IMR-90 (cell line): ENCODE measurements at regions not wholly inside any gene's neighbourhood (a gene's known extent, or its start where the extent isn't known, plus 50 kb on each side); places are given as distances from the start of the nearest gene placed in this dataset.

Experiments used
- ATAC-seq: fragments of 200-7000 bp; cut with Tn5 transposase; 2 replicates; pipeline ENCODE4 v1.9.1; 2020; ENCODE audit warnings: low read depth, mild to moderate bottlenecking, moderate library complexity
- BruUV-seq: library from RNA; stranded (reverse); fragments of 400-500 nt; replicated peaks from 2 replicates; lab custom pipeline; 2021; lab: Mats Ljungman, UMichigan
- CTCF ChIA-PET: fragments of 300-600 bp; formaldehyde crosslinking; extraction: SDS; loops from one replicate; lab custom pipeline; 2021; ENCODE audit warnings: antibody characterized with exemption; lab: Yijun Ruan, JAX
- POLR2A ChIA-PET: fragments of 300-600 bp; sonication (Branson Sonifier 250); formaldehyde crosslinking; loops from one replicate; lab custom pipeline; 2022; ENCODE audit warnings: antibody characterized with exemption; ENCODE audit not compliant: unreplicated experiment; lab: Charles Lee
- DNase-seq: peaks from one replicate; pipeline ENCODE4 v3.0.0; 2013
- H2AFZ ChIP-seq: replicated peaks from 2 replicates; pipeline ENCODE3; 2013; ENCODE audit warnings: low read length, mild to moderate bottlenecking; ENCODE audit not compliant: poor library complexity
- H2AK5ac ChIP-seq: 2 replicates; pipeline ENCODE4 v1.6.1; 2013; ENCODE audit warnings: low read depth, low read length, inconsistent platforms
- H2AK9ac ChIP-seq: replicated peaks from 2 replicates; pipeline ENCODE3; 2013; ENCODE audit warnings: mild to moderate bottlenecking, low read depth, low read length, moderate library complexity; ENCODE audit not compliant: poor library complexity
- H2BK120ac ChIP-seq: 2 replicates; pipeline ENCODE4 v1.6.1; 2013; ENCODE audit warnings: low read depth, low read length, inconsistent platforms
- H2BK15ac ChIP-seq: 3 replicates; pipeline ENCODE4 v1.6.1; 2013; ENCODE audit warnings: low read depth, low read length, inconsistent platforms
- H2BK20ac ChIP-seq: 2 replicates; pipeline ENCODE4 v1.6.1; 2013; ENCODE audit warnings: low read depth, mild to moderate bottlenecking, inconsistent platforms, low read length, moderate library complexity
- H2BK5ac ChIP-seq: 2 replicates; pipeline ENCODE4 v1.6.1; 2013; ENCODE audit warnings: mild to moderate bottlenecking, low read depth, low read length, inconsistent platforms; ENCODE audit not compliant: poor library complexity, severe bottlenecking
- H3K14ac ChIP-seq: replicated peaks from 2 replicates; pipeline ENCODE4 v1.6.1; 2013; ENCODE audit warnings: low read depth, low read length, inconsistent platforms
- H3K18ac ChIP-seq: 2 replicates; pipeline ENCODE4 v1.6.1; 2013; ENCODE audit warnings: low read depth, low read length, control low read depth
- H3K23ac ChIP-seq: 2 replicates; pipeline ENCODE4 v1.6.1; 2013; ENCODE audit warnings: low read depth, low read length, inconsistent platforms
- H3K27ac ChIP-seq: 2 replicates; pipeline ENCODE4 v1.5.1; 2013; ENCODE audit warnings: mild to moderate bottlenecking, control low read depth, low read length; ENCODE audit not compliant: insufficient read depth
- H3K27me3 ChIP-seq: 2 replicates; pipeline ENCODE4 v1.6.1; 2013; ENCODE audit warnings: low read length; ENCODE audit not compliant: control insufficient read depth, insufficient read depth
- H3K36me3 ChIP-seq: 2 replicates; pipeline ENCODE4 v1.6.1; 2013; ENCODE audit warnings: low read length, mixed read lengths; ENCODE audit not compliant: control insufficient read depth, insufficient read depth
- H3K4ac ChIP-seq: 2 replicates; pipeline ENCODE4 v1.6.1; 2013; ENCODE audit warnings: low read depth, low read length, inconsistent platforms
- H3K4me1 ChIP-seq: 2 replicates; pipeline ENCODE4 v1.6.1; 2013; ENCODE audit warnings: low read length, mixed read lengths; ENCODE audit not compliant: control insufficient read depth, insufficient read depth
- H3K4me2 ChIP-seq: 2 replicates; pipeline ENCODE4 v1.6.1; 2013; ENCODE audit warnings: low read depth, mild to moderate bottlenecking, control low read depth, low read length, moderate library complexity
- H3K4me3 ChIP-seq: 2 replicates; pipeline ENCODE4 v1.5.1; 2013; ENCODE audit warnings: low read depth, mild to moderate bottlenecking, control low read depth, low read length, moderate library complexity; ENCODE audit not compliant: insufficient read depth
- H3K56ac ChIP-seq: 2 replicates; pipeline ENCODE4 v1.6.1; 2013; ENCODE audit warnings: low read length, inconsistent platforms; ENCODE audit not compliant: insufficient read depth; ENCODE audit errors: extremely low read depth
- H3K79me1 ChIP-seq, 2 experiments: 2 replicates each; pipeline ENCODE4 v1.6.1; 2013; ENCODE audit warnings: low read length in 2 of 2, inconsistent platforms in 1 of 2, low read depth in 1 of 2
- H3K9ac ChIP-seq: 2 replicates; pipeline ENCODE4 v1.6.1; 2013; ENCODE audit warnings: low read depth, low read length, control low read depth
- H3K9me1 ChIP-seq: 2 replicates; pipeline ENCODE4 v1.6.1; 2013; ENCODE audit warnings: low read length, inconsistent platforms; ENCODE audit not compliant: insufficient read depth
- H3K9me3 ChIP-seq: 2 replicates; pipeline ENCODE4 v1.6.1; 2013; ENCODE audit warnings: low read length; ENCODE audit not compliant: control insufficient read depth, insufficient read depth
- H4K20me1 ChIP-seq: 2 replicates; pipeline ENCODE4 v1.6.1; 2013; ENCODE audit warnings: low read length, inconsistent platforms; ENCODE audit not compliant: insufficient read depth
- H4K5ac ChIP-seq: 2 replicates; pipeline ENCODE4 v1.6.1; 2013; ENCODE audit warnings: mild to moderate bottlenecking, low read depth, low read length, control low read depth
- H4K8ac ChIP-seq, 2 experiments: 2 replicates each; pipeline ENCODE4 v1.6.1; 2013; ENCODE audit warnings: low read depth in 2 of 2, low read length in 2 of 2, control low read depth in 1 of 2, inconsistent platforms in 1 of 2
- H4K91ac ChIP-seq: 2 replicates; pipeline ENCODE4 v1.6.1; 2013; ENCODE audit warnings: low read depth, low read length, inconsistent platforms; ENCODE audit not compliant: insufficient read depth
- CHD1 ChIP-seq: IDR thresholded peaks from 2 replicates; pipeline ENCODE4 v1.6.1; 2012; ENCODE audit warnings: low read depth, low read length, improper control_type of control experiment
- RAD21 ChIP-seq: IDR thresholded peaks from 2 replicates; pipeline ENCODE4 v1.6.1; 2012; ENCODE audit warnings: low read length, improper control_type of control experiment
- WGBS, 2 experiments: methylation state at CpG; one replicate each; pipeline versions ENCODE4 v1.1.5 to v1.1.7; 2013; ENCODE audit warnings: missing lambda C conversion rate in 2 of 2; ENCODE audit not compliant: insufficient read length in 1 of 2; ENCODE audit errors: extremely low coverage in 2 of 2; 5-methylcytosine and 5-hydroxymethylcytosine counted together
- dilution Hi-C: fragments of 300-500 bp; cut with HindIII; formaldehyde crosslinking; loops from one replicate; pipeline ENCODE4 v1.14.3; 2018; ENCODE audit warnings: low sequenced_read_pairs; ENCODE audit not compliant: unreplicated experiment
- in situ Hi-C: fragments of 300-500 bp; cut with MboI; formaldehyde crosslinking; loops from 3 replicates; pipeline ENCODE4 v1.14.3; 2019; ENCODE audit warnings: low sequenced_read_pairs, inconsistent platforms, mixed read lengths
- intact Hi-C: fragments of 100-400 bp; cut with micrococcal nuclease; formaldehyde crosslinking; loops from 2 replicates; pipeline ENCODE4 v1.10.0; 2022
- TF ChIP-seq, protein P1 (sequence below): conservative IDR thresholded peaks from 2 replicates; pipeline ENCODE4 v1.5.1; 2012; ENCODE audit warnings: mild to moderate bottlenecking, low read depth, low read length, improper control_type of control experiment

DNA sequence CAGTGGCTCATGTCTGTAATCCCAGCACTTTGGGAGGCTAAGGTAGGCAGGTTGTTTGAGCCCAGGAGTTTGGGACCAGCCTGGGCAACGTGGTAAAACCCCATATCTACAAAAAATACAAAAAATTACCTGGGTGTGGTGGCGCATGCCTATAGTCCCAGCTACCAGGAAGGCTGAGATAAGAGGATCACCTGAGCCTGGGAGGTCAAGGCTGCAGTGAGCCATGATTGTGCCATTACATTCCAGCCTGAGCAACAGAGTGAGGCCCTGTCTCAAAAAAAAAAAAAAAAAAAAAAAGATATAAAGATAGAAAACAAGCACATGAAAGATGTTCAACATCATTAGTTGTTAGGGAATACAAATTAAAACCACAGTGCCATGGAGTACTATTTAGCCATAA lies 65.3 kb upstream of the UGP2 start:
- Histone ChIP-seq H2BK15ac (no peak overlapping the region), H3K4me3 (no peak overlapping the region), H2AK5ac (no peak overlapping the region), H3K9me1 (no peaks in the 10 kb centered on the region), H4K8ac (no peak overlapping the region), H2AK9ac (no peak overlapping the region), H2AFZ (no peak overlapping the region), H3K9me3 (no peaks in the 10 kb centered on the region), H3K14ac (no peak overlapping the region), H3K79me1 (no peaks in the 10 kb centered on the region), H2BK5ac (no peak overlapping the region), H3K18ac (no peak overlapping the region), H3K36me3 (no peaks in the 10 kb centered on the region), H3K4me1 (no peaks in the 10 kb centered on the region), H3K4ac (no peak overlapping the region), H4K91ac (no peak overlapping the region), H3K56ac (no peak overlapping the region), H3K27ac (no peak overlapping the region), H2BK120ac (no peak overlapping the region), H4K20me1 (no peaks in the 10 kb centered on the region), H2BK20ac (no peak overlapping the region), H4K5ac (no peak overlapping the region), H3K27me3 (no peaks in the 10 kb centered on the region; the same call in 1 of the 2 replicates), H3K9ac (no peak overlapping the region), H3K23ac (no peak overlapping the region), H3K4me2 (no peak overlapping the region)
- POLR2A ChIA-PET = no interaction called here
- in situ Hi-C loops (no loop called here), dilution Hi-C loops (no loop called here), intact Hi-C loops (no loop called here)
- BruUV-seq = no TSS peak
- ATAC-seq (no peak), DNase-seq (no peak)
- no CpG with 5 or more reads among the region's 2 CpGs for WGBS, 2 experiments
- TF ChIP-seq RAD21 (no peak), CHD1 (no peak)
- TF ChIP-seq, protein P1, sequence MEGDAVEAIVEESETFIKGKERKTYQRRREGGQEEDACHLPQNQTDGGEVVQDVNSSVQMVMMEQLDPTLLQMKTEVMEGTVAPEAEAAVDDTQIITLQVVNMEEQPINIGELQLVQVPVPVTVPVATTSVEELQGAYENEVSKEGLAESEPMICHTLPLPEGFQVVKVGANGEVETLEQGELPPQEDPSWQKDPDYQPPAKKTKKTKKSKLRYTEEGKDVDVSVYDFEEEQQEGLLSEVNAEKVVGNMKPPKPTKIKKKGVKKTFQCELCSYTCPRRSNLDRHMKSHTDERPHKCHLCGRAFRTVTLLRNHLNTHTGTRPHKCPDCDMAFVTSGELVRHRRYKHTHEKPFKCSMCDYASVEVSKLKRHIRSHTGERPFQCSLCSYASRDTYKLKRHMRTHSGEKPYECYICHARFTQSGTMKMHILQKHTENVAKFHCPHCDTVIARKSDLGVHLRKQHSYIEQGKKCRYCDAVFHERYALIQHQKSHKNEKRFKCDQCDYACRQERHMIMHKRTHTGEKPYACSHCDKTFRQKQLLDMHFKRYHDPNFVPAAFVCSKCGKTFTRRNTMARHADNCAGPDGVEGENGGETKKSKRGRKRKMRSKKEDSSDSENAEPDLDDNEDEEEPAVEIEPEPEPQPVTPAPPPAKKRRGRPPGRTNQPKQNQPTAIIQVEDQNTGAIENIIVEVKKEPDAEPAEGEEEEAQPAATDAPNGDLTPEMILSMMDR = no peak
- CTCF ChIA-PET = no interaction called here
